Upper lobe of left lung (tissue), 4 donors: ENCODE measurements at regions not wholly inside any gene's neighbourhood (a gene's known extent, or its start where the extent isn't known, plus 50 kb on each side); places are given as distances from the start of the nearest gene placed in this dataset.

Source experiments
- CTCF ChIP-seq, 6 experiments: fragments of 450-650 bp in 4 of 6; fragments of 200-600 bp in 2 of 6; sonication (generic) in 2 of 6; IDR thresholded peaks; one replicate each; pipeline ENCODE4 v1.5.1; 2016 to 2019; ENCODE audit warnings: antibody characterized with exemption in 6 of 6
- POLR2A ChIP-seq, 4 donors: fragments of 450-650 bp; IDR thresholded peaks; one replicate each; pipeline ENCODE4 v1.5.1; 2016 to 2017; ENCODE audit warnings: antibody characterized with exemption in 4 of 4, mild to moderate bottlenecking in 2 of 4

GRCh38 chr1:90400131-90400530 is 317.0 kb downstream of the BARHL2 start:
- TF ChIP-seq POLR2A (IDR thresholded peaks at IDR 0.05) (no peak), CTCF (IDR thresholded peaks at IDR 0.05) (no peak)
